Fibroblast of the aortic adventitia (primary cell): ENCODE measurements at regions not wholly inside any gene's neighbourhood (a gene's known extent, or its start where the extent isn't known, plus 50 kb on each side); places are given as distances from the start of the nearest gene placed in this dataset.

Experiments
- DNase-seq: peaks from one replicate; pipeline ENCODE4 v3.0.0-alpha.2; 2010; ENCODE audit warnings: low read depth
- H3K4me3 ChIP-seq: 2 replicates; pipeline ENCODE4 v1.5.1; 2011; ENCODE audit warnings: low read depth, mild to moderate bottlenecking, control low read depth, low read length, moderate library complexity
- TF ChIP-seq, protein P1 (sequence below): IDR thresholded peaks from 2 replicates; pipeline ENCODE4 v1.5.1; 2011; ENCODE audit warnings: mild to moderate bottlenecking, low read length, control low read depth, inconsistent platforms; ENCODE audit not compliant: insufficient read depth

GRCh38 chr3:141434255-141434654, 52.6 kb upstream of the RASA2 start:
- TF ChIP-seq, protein P1, sequence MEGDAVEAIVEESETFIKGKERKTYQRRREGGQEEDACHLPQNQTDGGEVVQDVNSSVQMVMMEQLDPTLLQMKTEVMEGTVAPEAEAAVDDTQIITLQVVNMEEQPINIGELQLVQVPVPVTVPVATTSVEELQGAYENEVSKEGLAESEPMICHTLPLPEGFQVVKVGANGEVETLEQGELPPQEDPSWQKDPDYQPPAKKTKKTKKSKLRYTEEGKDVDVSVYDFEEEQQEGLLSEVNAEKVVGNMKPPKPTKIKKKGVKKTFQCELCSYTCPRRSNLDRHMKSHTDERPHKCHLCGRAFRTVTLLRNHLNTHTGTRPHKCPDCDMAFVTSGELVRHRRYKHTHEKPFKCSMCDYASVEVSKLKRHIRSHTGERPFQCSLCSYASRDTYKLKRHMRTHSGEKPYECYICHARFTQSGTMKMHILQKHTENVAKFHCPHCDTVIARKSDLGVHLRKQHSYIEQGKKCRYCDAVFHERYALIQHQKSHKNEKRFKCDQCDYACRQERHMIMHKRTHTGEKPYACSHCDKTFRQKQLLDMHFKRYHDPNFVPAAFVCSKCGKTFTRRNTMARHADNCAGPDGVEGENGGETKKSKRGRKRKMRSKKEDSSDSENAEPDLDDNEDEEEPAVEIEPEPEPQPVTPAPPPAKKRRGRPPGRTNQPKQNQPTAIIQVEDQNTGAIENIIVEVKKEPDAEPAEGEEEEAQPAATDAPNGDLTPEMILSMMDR = no peak
- DNase-seq = no peak
- H3K4me3 ChIP-seq = no peak overlapping the region

DNA sequence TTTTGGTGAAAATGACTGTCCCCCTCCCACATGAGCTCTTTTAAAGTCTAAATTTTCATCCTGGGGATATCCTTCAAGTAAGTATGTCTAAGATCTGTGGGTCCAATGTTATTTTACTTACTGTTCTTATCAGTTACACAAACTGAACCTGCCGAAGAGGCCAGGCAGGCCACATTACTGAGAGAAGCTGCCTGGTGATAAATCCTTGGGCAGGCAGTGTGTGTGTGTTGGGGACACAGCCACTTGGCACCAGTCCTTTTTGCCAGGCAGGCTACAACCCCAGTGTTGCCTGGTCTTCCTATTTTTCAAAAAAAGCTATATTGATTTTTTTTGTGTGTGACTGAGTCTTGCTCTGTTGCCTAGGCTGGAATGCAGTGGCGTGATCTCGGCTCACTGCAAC, 50.6 kb upstream of the RASA2 start:
- TF ChIP-seq, protein P1 = no peak
- no peak overlapping the region for H3K4me3 ChIP-seq
- no peak for DNase-seq
